HepG2 (cell line): ENCODE measurements at regions not wholly inside any gene's neighbourhood (a gene's known extent, or its start where the extent isn't known, plus 50 kb on each side); places are given as distances from the start of the nearest gene placed in this dataset.

ENCODE experiments used
- CTCF ChIP-seq: sonication (generic); formaldehyde crosslinking; IDR thresholded peaks from 2 replicates; pipeline ENCODE4 v1.5.0; 2020; ENCODE audit warnings: mild to moderate bottlenecking, missing genetic modification reagents, moderate library complexity
- FOXK1 ChIP-seq: sonication (generic); formaldehyde crosslinking; IDR thresholded peaks from 2 replicates; pipeline ENCODE4 v1.4.0; 2020; ENCODE audit warnings: low read depth, missing genetic modification reagents, borderline replicate concordance
- IKZF5 ChIP-seq: IDR thresholded peaks from 2 replicates; pipeline ENCODE4 v1.6.1; 2018; ENCODE audit warnings: missing genetic modification reagents, mild to moderate bottlenecking, missing compliant biosample characterization
- POLR2A ChIP-seq, 2 experiments: IDR thresholded peaks; 2 replicates each; pipeline ENCODE4 v1.6.1; 2011; ENCODE audit warnings: low read depth in 2 of 2, low read length in 2 of 2, mild to moderate bottlenecking in 1 of 2, moderate library complexity in 1 of 2; ENCODE audit not compliant: insufficient read depth in 1 of 2
- RNF2 ChIP-seq: fragments of 450-650 bp; conservative IDR thresholded peaks from 2 replicates; pipeline ENCODE4 v1.6.1; 2016; ENCODE audit warnings: low read depth
- TBP ChIP-seq: sonication (generic); formaldehyde crosslinking; IDR thresholded peaks from 2 replicates; pipeline ENCODE4 v1.5.0; 2020; ENCODE audit warnings: missing genetic modification reagents
- ZNF18 ChIP-seq: sonication (generic); formaldehyde crosslinking; IDR thresholded peaks from 2 replicates; pipeline ENCODE4 v1.8.0; 2022; ENCODE audit warnings: mild to moderate bottlenecking, missing genetic modification reagents; ENCODE audit not compliant: insufficient replicate concordance
- ZNF232 ChIP-seq: sonication (generic); formaldehyde crosslinking; IDR thresholded peaks from 2 replicates; pipeline ENCODE4 v1.4.0; 2020; ENCODE audit warnings: missing genetic modification reagents, borderline replicate concordance
- ZNF282 ChIP-seq: fragments of 450-650 bp; IDR thresholded peaks from 2 replicates; pipeline ENCODE4 v1.6.1; 2018; ENCODE audit not compliant: partially characterized antibody

GRCh38 chr15:98560338-98560737 lies 88.0 kb upstream of the IGF1R start:
- TF ChIP-seq CTCF (no peak), IKZF5 (no peak), ZNF232 (no peak), TBP (no peak), ZNF18 (CRISPR knock-in tag) (no peak), ZNF282 (no peak), RNF2 (no peak), FOXK1 (CRISPR knock-in tag) (no peak), POLR2A (IDR thresholded peaks at IDR 0.05; ENCODE audit: insufficient read depth in 1 of 2, low read depth in 2 of 2, low read length in 2 of 2) (no peak)
